Stimulated activated CD4-positive, alpha-beta T cell treated with anti-CD3 and anti-CD28 coated beads, Interleukin-2, amount 100 ng/mL, for 48 hours (primary cell): ENCODE measurements at regions not wholly inside any gene's neighbourhood (a gene's known extent, or its start where the extent isn't known, plus 50 kb on each side); places are given as distances from the start of the nearest gene placed in this dataset.

Experiments
- DNase-seq, 2 donors: peaks; one replicate each; pipeline ENCODE4 v3.0.0-alpha.2; 2020

DNA sequence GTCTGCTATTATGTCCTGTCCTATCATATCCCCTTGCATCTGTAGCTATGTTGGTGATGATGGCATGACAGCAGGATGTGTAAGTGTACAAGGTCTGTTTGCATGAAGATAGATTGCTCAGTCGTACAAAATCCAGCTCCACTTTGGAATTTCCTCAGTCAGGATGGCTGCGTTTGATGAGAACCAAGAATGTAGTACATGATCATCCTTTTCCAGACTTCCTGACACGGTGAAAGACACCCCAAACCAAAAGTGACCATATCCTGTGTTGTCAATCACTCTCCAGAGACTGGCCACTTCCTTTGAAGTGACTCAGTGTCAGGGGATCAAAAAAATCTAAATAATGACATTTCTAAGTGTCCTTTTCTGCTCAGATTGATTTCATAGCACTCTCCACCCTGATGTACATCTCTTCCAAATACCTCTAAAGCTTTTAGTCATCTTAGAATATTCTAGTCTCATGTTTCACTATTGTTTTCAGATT lies 213.4 kb downstream of the PLK2 start:
- no peak for DNase-seq

GRCh38 chr5:58245476-58245840 lies 214.4 kb downstream of the PLK2 start:
- DNase-seq, result no peak

DNA sequence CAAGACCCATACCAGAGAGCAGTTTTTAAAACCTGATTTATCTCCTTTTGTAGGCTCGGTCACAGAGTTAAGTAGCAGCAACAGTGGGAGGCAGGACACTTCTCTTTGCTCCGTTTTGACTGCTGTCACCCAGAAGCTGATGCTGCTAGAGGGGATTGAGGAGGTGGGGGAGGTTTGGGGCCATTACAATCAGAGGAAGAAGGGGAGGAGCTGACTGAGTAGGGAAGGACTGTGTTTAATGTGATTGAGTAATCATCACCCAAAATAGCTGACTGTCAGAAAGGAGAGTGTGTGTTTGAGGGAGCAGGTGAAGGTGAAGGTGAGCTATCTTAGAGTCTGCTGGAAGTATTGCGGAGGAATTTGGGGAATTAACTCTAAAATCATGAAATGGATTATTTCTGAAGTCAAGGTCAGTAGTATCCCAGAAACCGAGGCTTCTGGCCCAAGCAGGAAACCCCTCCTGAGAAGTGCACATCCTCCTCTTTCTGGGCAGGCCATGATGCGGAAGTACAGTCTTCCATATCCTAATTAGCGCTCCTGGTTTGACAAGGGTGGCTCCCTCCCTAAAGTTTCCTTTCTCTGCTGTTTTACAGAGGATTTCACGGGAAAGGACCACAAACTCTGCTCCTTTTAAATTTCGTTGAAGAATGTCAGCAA lies 214.9 kb downstream of the PLK2 start:
- no peak for DNase-seq

DNA sequence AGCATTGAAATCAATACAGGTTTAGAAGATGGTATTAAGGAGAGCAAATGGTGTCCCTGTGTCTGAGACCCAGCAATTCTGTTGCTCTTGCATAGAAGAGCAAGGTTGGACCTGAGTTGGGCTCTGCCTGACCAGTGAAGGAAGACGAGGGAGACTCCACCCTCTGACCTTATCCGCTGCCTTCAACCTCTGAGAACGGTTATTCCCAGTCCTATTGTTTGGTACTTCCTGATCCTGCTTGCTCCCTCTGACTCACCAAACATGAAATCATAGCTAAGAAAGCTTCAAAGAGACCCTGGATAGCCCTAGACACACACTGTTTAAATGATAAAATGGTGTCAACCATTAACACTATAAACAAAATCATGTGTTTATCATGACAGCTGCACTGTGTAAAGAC lies 218.5 kb downstream of the PLK2 start:
- DNase-seq, result no peak

- no peak for DNase-seq
These were observed 219.6 kb downstream of the PLK2 start for GRCh38 chr5:58240322-58240721.

GRCh38 chr5:58239731-58240130 lies 220.2 kb downstream of the PLK2 start:
- DNase-seq, result no peak

DNA sequence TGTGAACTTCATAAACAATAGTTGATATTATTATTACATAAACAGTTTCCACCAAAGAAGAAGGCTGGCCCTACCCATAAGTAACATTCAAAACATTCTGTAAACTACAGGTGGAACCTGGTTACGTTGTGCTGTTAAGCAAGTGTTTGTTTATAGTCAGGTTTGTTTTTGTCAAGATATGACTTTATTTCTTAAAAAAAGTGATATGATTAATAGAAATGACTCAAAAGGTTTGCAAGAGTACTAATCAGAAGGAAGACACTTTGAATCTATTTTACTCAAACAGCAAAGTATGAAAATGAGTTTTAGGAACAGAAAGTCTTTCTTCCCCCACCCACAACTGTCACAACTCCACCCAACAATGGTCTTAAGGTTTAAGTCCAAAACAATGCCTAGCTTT lies 220.8 kb downstream of the PLK2 start:
- no peak for DNase-seq

DNA sequence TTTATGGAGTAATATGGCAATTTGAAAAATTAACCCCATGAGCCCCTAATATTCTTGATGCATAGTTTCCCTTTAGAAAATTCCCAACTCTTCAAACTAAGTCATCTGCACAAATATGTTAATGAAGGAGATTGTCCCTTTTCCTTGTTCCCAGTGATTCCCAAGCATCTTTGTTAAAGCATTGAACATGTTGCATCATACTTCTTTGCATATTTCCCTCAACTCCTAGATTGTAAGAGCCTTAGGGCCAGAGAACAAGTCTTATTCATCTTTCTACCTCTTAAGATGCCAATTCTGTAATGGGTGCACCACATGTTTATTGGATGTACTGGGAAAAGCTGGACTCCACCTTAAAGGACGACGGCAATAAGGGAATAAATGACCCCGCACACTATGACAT lies 223.4 kb downstream of the PLK2 start:
- DNase-seq, result no peak

- no peak for DNase-seq
These were observed 224.6 kb downstream of the PLK2 start for GRCh38 chr5:58235299-58235698.

GRCh38 chr5:58232130-58232529 lies 227.8 kb downstream of the PLK2 start:
- DNase-seq, result no peak

- DNase-seq, result no peak
These were observed 228.8 kb downstream of the PLK2 start for GRCh38 chr5:58231041-58231440.

DNA sequence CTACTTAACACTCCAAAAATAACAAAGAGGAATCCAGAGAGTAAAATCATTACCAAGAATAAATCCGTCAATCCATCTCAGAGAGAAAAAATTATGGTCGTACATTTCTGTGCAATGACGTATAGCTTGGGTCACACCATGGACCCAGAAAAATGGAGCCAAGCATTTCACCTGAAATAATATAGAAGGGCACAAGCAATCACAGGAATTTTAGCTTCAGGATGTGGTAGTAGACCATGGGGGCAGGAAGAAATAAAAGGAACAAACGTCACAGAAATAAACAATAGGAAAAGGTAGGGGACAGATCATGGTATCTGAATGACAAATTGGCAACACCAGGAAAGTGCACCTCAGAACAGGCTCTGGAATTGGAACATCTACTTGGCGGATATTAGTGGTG lies 231.0 kb downstream of the PLK2 start:
- DNase-seq, result no peak

DNA sequence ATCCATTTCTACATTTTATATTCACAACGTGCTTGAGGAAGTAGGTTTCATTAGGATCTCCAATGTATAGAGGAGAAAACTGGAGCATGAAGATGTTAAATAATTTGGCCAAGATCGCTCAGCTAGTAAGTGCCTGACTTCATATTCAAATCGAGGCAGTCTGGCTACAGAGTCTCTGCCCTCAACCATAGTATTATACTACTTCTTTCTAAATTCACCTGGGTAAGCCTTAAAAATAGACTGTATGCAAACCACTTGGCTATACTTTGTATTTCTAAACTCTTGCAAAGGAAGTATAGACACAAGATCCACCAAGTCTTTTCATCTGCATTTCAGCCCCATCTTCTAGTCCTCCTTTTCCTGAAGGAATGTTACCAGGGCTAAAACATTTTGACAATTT lies 232.0 kb downstream of the PLK2 start:
- no peak for DNase-seq

DNA sequence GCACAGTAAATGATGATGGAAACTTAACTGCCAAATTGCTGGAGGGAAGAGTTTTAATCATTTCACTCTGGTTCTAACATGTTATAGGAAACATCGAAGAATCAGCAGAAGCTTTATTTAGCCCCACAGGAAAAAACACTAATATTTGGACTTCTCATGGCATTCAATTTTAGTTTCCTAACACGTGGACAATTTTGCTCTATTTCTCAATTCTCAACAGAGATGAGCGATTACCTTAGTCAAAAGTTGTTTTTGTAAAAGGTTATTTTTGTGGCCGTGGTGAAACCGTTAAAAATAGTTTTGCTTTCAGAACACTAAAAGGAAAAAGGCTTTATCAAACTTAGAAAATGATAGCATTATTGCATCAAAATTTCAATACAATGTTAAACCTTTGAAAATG lies 235.2 kb downstream of the PLK2 start:
- no peak for DNase-seq

DNA sequence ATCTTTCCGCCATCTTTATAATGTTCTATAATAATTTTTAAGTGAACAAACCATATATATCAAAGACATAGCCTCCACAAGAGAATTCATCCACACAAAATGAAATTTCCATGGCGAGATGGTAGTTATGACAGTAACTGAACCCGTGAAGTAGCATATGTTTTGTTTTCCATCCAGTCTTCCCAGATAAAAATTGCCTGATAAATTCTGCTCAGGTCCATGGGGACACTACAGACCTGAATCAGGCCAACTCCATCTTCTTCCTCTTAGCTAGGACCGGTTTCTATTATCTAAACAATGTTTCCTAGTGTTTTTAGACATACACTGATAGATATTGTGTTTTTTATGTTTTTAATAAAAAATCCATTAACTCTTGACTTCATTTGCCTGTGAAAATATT lies 235.7 kb downstream of the PLK2 start:
- DNase-seq, result no peak

DNA sequence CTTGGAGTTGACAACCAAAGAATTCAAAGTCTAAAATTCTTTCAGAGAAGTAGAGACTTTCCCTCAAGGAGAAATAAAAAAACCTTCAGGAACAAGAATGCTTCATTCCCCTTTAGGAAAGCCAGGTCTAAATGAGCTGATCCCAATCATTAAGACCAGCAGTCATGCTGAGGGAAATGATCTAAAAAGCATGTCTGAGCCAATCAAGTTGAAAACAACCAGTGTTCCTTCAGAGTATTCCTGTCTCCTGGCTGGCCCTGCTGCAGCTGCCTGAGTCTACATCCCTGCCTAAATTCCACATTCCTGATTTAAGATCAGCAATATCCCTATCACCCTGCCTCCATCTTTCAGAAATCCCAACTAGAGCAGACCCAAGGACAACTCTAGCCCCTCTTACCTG lies 244.5 kb downstream of the PLK2 start:
- DNase-seq, result no peak

GRCh38 chr5:58211441-58211840 lies 248.4 kb downstream of the PLK2 start:
- DNase-seq, result no peak

DNA sequence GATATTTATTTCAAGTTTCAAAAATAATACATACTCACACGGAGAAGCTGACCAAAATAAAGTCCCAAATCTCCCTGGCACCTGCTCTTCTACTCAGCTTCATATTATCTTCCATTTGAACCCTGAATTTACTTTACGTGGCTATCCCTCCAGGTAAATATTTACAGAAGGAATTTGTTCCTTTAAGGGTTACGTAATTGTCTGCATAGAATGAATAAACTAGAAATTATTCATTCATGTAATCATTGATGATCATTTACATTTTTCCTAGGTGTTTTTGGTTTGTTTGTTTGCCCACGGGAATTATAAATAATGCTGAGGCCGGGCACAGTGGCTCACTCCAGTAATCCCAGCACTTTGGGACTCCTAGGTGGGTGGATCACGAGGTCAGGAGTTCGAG lies 251.2 kb downstream of the PLK2 start:
- DNase-seq, result no peak

GRCh38 chr5:58207076-58207475 lies 252.8 kb downstream of the PLK2 start:
- DNase-seq, result no peak

- no peak for DNase-seq
These were observed 254.9 kb downstream of the PLK2 start for GRCh38 chr5:58204966-58205365.

- DNase-seq, result no peak
These were observed 256.9 kb downstream of the PLK2 start for GRCh38 chr5:58202941-58203444.

DNA sequence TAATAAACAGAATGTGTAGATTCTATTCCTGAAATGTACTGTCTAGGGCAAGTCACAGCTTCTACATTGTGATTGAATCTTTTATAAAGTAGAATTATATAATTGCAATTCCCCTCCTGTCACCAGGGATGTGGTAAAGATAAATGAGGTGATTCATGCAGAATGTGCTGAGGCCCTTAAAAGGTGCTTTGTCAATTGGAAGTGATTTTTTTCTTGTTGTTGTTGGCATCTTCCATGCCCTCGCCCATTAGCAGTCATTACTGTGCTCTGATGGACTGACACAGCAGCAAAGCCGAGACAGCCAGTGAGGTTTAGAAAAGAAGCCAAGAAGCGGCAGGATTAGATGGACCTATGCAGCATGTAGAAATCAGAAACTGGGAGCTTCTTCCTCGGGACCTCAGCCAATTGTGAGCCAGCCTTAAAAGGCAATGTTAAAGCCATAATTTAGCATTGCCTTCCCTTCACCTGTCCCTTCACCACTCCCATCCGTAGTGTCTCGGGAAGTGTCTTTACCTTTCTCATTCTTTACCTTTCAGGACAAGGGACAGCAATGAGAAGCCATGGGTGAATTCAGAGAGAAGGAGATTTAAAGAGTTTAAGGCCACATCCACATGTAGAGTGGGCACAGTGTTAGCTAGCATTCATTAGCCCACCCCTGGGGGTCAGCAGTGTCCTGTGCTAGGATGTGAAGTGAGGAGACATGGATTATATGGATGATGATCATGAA lies 257.8 kb downstream of the PLK2 start:
- no peak for DNase-seq

- DNase-seq, result no peak
These were observed 259.4 kb downstream of the PLK2 start for GRCh38 chr5:58200451-58200850.

GRCh38 chr5:58199087-58199486 lies 260.8 kb downstream of the PLK2 start:
- DNase-seq, result no peak

- no peak for DNase-seq
These were observed 261.6 kb downstream of the PLK2 start for GRCh38 chr5:58198330-58198729.
